HFFc6 (cell line): ENCODE measurements at regions not wholly inside any gene's neighbourhood (a gene's known extent, or its start where the extent isn't known, plus 50 kb on each side); places are given as distances from the start of the nearest gene placed in this dataset.
"Not testable (repeated sequence)": the region's sequence is repeated elsewhere in the genome, so short reads cannot be mapped to it uniquely, and the experiment has no call there.

Experiments
- DNase-seq: peaks from one replicate; pipeline ENCODE4 v3.0.0-alpha.2; 2018
- H3K27ac Mint-ChIP-seq: 2 replicates; pipeline ENCODE4 v1.8.0; 2020; ENCODE audit warnings: mild to moderate bottlenecking, mixed read lengths
- H3K27me3 Mint-ChIP-seq: 2 replicates; pipeline ENCODE4 v1.8.0; 2021; ENCODE audit warnings: mild to moderate bottlenecking, moderate library complexity, mixed read lengths; ENCODE audit not compliant: insufficient read depth
- H3K36me3 Mint-ChIP-seq: 2 replicates; pipeline ENCODE4 v1.8.0; 2021; ENCODE audit warnings: low read depth, mixed read lengths
- H3K4me1 Mint-ChIP-seq: 2 replicates; pipeline ENCODE4 v1.8.0; 2020; ENCODE audit warnings: low read depth, mixed read lengths
- H3K4me3 Mint-ChIP-seq: 2 replicates; pipeline ENCODE4 v1.8.0; 2020; ENCODE audit warnings: mild to moderate bottlenecking, moderate library complexity, mixed read lengths
- H3K9me3 Mint-ChIP-seq: 2 replicates; pipeline ENCODE4 v1.8.0; 2020; ENCODE audit warnings: mild to moderate bottlenecking, mixed read lengths
- TF ChIP-seq, protein P1 (sequence below): fragments of 200-600 bp; sonication (generic); IDR thresholded peaks from 2 replicates; pipeline ENCODE4 v1.5.0; 2021; ENCODE audit warnings: antibody characterized with exemption, mild to moderate bottlenecking

DNA sequence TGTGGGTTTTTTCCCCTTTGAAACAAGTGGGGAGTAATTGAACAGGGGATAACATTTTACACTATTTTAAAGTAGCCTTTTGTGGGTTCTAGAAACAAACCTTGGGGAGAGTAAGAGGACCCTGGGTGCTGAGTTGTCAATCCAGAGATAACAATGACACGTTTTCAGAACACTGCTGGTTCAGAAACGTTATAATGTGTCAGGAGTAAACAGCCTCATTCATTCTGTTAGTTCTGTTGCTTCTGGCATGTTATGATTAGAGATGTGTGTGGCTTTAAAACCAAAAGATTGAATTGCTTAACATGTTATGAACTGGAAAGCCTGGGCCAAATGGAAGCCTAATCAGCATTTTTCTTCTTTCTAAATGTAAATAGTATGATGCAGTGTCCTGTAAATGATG is 680.5 kb upstream of the NOVA1 start:
- no peak for DNase-seq
- Mint-ChIP-seq H3K9me3 (peaks cover 45% of the 10 kb centered on the region), H3K4me3 (no peak overlapping the region), H3K36me3 (no peaks in the 10 kb centered on the region; the same call in 1 of the 2 replicates), H3K27ac (no peak overlapping the region), H3K27me3 (no peaks in the 10 kb centered on the region), H3K4me1 (no peaks in the 10 kb centered on the region)
- TF ChIP-seq, protein P1, sequence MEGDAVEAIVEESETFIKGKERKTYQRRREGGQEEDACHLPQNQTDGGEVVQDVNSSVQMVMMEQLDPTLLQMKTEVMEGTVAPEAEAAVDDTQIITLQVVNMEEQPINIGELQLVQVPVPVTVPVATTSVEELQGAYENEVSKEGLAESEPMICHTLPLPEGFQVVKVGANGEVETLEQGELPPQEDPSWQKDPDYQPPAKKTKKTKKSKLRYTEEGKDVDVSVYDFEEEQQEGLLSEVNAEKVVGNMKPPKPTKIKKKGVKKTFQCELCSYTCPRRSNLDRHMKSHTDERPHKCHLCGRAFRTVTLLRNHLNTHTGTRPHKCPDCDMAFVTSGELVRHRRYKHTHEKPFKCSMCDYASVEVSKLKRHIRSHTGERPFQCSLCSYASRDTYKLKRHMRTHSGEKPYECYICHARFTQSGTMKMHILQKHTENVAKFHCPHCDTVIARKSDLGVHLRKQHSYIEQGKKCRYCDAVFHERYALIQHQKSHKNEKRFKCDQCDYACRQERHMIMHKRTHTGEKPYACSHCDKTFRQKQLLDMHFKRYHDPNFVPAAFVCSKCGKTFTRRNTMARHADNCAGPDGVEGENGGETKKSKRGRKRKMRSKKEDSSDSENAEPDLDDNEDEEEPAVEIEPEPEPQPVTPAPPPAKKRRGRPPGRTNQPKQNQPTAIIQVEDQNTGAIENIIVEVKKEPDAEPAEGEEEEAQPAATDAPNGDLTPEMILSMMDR = no peak

DNA sequence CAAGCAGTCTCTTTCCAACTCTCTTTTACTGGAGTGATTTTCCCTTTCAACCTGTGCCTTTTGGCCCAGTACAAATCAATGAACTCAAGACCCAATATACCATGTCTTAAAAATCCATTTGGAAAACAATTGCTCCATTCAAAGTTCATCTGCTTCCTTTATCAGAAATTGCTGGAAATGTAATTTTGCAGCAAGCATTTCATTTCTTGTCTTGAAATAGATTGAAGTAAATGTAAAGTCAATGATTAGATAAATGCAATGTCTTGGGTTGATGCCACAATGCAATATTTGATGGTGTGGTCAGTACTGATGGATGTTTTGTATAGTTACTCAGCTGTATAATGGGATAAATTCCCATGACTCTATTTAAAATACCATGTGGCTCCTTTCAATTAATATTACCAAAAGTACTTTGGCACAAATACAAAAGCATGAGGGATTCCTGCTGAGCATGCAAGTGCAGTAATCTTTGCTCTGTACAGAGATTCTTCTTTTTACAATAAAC is 707.7 kb upstream of the NOVA1 start:
- H3K9me3 Mint-ChIP-seq = peaks cover 60% of the 10 kb centered on the region
- no peak for DNase-seq
- no peak overlapping the region for H3K4me3 Mint-ChIP-seq
- no peaks in the 10 kb centered on the region for H3K27me3 Mint-ChIP-seq
- peaks cover 9% of the 10 kb centered on the region; the same call in 1 of the 2 replicates for H3K36me3 Mint-ChIP-seq
- no peak overlapping the region for H3K27ac Mint-ChIP-seq
- H3K4me1 Mint-ChIP-seq = no peaks in the 10 kb centered on the region
- TF ChIP-seq, protein P1 = no peak

DNA sequence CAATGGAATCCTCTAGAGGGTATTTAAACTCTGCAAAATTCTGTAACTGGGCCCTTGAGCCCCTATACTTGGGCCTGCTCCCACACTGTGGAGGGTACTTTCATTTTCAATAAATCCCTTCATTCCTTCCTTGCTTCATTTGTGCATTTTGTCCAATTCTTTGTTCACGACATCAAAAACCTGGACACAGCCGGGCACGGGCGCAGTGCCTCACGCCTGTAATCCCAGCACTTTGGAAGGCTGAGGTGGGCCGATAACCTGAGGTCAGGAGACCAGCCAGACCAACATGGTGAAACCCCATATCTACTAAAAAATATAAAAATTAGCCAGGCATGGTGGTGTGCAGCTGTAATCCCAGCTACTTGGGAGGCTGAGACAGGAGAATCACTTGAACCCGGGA is 714.9 kb upstream of the NOVA1 start:
- not testable (repeated sequence) for H3K27me3 Mint-ChIP-seq, H3K4me1 Mint-ChIP-seq, H3K27ac Mint-ChIP-seq, H3K36me3 Mint-ChIP-seq, H3K4me3 Mint-ChIP-seq, DNase-seq
- peaks cover 58% of the 10 kb centered on the region for H3K9me3 Mint-ChIP-seq

DNA sequence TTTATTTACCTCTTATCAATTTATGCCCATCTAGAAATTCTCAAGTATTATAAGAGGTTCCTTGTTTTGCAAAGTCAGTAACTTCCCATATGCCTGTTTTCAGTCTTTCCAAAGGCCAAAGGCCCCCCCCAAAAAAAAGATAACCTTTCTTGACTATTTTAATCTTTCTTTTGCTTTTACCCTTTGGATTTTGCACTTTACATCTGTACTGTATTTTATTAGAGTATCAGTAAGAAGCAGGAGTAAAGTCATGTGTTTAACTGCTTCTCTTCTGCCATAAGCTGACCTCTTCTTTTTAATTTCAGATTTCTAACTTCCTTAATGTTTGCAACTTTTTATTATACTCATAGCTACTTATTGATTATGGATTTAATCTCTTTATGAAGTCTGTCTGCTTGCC is 716.4 kb upstream of the NOVA1 start:
- H3K36me3 Mint-ChIP-seq = no peaks in the 10 kb centered on the region
- no peak for DNase-seq
- no peak overlapping the region for H3K4me3 Mint-ChIP-seq
- H3K4me1 Mint-ChIP-seq = no peaks in the 10 kb centered on the region
- peaks cover 46% of the 10 kb centered on the region for H3K9me3 Mint-ChIP-seq
- TF ChIP-seq, protein P1 = no peak
- no peaks in the 10 kb centered on the region; the same call in 1 of the 2 replicates for H3K27me3 Mint-ChIP-seq
- no peak overlapping the region for H3K27ac Mint-ChIP-seq

DNA sequence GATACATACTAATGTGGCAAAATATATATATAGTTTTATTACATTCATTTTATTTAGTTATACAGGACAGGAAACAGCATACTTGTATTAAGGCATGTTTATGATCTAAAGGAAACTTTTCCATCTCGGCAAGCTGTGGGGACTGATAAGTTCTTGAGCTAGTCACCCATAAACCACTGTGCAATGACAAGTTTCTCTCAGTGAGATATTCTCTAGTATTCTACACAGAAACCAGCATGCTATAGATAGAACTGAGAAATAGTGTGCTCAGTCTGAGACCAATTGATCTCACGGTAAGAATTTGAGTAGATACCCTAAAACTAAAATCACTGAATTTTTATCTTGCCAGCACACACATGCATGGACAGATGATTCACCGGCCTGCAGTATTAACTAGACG is 717.6 kb upstream of the NOVA1 start:
- Mint-ChIP-seq H3K27me3 (no peaks in the 10 kb centered on the region; the same call in 1 of the 2 replicates), H3K4me1 (no peaks in the 10 kb centered on the region), H3K27ac (no peak overlapping the region), H3K9me3 (peaks cover 37% of the 10 kb centered on the region), H3K4me3 (no peak overlapping the region), H3K36me3 (no peaks in the 10 kb centered on the region)
- TF ChIP-seq, protein P1 = no peak
- DNase-seq = no peak

DNA sequence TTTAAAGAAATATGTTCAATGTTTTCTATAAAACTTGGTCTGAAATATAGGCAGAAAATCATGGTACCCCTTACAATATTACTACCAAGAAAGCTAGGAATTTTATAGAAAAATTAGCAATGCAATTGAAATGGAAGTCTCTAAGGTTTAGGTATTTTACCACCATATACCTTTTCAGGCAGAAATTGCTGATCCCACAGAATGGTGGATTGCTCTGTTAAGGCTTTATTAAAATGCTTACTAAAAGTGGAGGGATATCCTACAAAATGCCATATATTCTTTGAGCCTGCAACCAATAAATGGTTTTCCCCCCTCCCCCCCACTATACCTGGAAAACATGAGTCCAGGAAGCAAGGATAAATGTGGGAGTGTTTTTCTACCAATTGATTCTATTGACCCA is 718.1 kb upstream of the NOVA1 start:
- H3K4me3 Mint-ChIP-seq = no peak overlapping the region
- H3K27me3 Mint-ChIP-seq = no peaks in the 10 kb centered on the region
- no peak for DNase-seq
- H3K4me1 Mint-ChIP-seq = no peaks in the 10 kb centered on the region
- no peak overlapping the region for H3K27ac Mint-ChIP-seq
- TF ChIP-seq, protein P1 = no peak
- no peaks in the 10 kb centered on the region for H3K36me3 Mint-ChIP-seq
- peaks cover 32% of the 10 kb centered on the region for H3K9me3 Mint-ChIP-seq
